Activated T-cell treated with anti-CD3 and anti-CD28 coated beads, Interleukin-2, amount 50 U/mL, for 48 hours (primary cell): ENCODE measurements at regions not wholly inside any gene's neighbourhood (a gene's known extent, or its start where the extent isn't known, plus 50 kb on each side); places are given as distances from the start of the nearest gene placed in this dataset.
"Not testable (repeated sequence)": the region's sequence is repeated elsewhere in the genome, so short reads cannot be mapped to it uniquely, and the experiment has no call there.

Experiments
- DNase-seq, 2 experiments: peaks; one replicate each; pipeline ENCODE4 v3.0.0-alpha.2; 2020

GRCh38 chr14:28820677-28821076 lies 54.1 kb downstream of the FOXG1 start:
- no peak for DNase-seq

DNA sequence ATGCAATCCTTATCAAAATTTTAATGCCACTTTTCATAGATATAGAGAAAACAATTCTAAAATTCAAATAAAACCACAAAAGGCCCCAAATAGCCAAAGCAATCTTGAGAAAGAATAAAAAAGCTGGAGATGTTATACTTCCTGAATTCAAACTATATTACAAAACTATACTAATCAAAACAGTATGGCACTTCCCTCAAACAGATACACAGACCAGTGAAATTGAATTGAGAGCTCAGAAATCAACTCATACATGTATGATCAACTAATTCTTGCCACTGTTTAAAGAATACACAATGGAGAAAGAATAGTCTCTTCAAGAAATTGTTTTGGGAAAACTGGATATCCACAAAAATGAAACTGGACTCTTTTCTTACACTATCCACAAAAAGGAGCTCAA lies 55.4 kb downstream of the FOXG1 start:
- no peak for DNase-seq

DNA sequence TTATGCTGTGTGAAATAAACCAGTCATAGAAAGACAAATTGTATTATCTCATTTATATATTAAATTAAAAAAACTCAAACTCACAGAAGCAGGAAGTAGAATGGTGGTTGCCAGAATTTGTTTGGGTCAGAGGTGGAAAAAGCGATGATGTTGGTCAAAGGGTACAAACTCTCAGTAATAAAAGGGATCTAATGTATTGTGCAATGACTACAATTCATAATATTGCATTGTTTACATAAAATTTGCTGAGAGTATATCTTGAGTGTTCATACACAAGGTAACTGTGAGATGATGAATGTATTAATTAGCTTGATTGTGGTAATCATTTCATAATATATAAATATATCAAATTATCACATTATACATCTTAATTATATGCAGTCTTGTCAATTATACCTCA lies 56.7 kb downstream of the FOXG1 start:
- no peak for DNase-seq

- no peak for DNase-seq
Observed at GRCh38 chr14:28830115-28830534, 63.5 kb downstream of the FOXG1 start.

GRCh38 chr14:28831126-28831525 lies 64.5 kb downstream of the FOXG1 start:
- DNase-seq: no peak

GRCh38 chr14:28842569-28842968 lies 76.0 kb downstream of the FOXG1 start:
- not testable (repeated sequence) for DNase-seq

GRCh38 chr14:28867571-28867970 lies 101.0 kb downstream of the FOXG1 start:
- no peak for DNase-seq

GRCh38 chr14:28870033-28870564 lies 103.5 kb downstream of the FOXG1 start:
- DNase-seq: no peak

GRCh38 chr14:28875934-28876571 lies 109.5 kb downstream of the FOXG1 start:
- DNase-seq: no peak

DNA sequence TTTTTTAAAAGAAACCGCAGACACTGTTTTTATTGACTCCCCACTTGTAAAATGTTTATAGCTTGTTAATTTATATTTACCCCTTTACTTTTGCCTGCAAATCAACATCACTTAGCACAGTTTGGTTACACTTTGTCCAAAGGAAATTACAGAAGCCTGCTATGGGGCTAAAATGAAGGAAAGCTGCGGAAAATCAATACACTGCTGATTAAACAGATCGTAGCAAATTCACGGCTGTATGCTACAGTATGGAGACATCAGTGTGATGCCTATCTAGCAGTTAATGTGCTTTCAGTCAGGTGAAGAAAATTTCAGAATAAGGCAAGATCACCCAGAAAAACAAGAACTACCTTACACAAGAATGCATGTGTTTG lies 110.0 kb downstream of the FOXG1 start:
- no peak for DNase-seq

DNA sequence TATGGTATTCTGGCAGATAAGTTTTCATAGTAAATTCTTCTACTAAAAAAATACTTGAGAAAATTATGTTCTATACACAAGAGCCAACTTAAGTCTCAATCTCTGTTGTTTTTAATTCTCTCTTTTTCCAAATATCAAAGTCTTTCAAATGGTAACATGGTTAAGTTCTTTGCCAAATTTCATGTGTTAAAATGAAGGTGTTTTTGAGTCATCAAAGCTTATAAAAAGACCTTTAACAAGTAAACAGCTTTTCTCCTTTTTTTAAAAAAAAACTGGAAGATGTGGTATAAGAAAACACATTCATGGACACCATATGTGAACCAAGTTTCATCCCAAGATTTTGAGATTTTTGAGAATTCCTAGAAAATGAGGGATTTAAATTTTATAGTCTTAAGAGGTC lies 111.3 kb downstream of the FOXG1 start:
- no peak for DNase-seq

GRCh38 chr14:28879573-28879996 lies 113.0 kb downstream of the FOXG1 start:
- DNase-seq: no peak

DNA sequence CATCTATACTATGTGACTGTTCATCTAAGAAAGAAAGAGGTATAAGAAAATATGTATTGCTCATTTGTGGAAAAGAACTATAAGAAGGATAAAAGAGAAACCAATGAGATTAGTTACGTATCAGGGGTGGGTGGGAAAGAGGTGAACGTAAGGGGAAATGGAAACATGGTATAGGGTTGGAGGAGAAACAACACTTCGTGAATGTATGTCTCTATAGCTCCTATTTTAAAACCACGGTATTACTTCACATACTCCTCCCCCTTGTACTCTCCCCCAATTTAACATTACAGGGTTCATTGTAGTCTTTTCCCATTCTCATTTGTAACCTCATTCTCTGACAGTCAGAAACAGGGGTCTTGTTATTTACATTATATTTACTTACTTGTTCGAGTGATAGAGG lies 120.4 kb downstream of the FOXG1 start:
- no peak for DNase-seq

- no peak for DNase-seq
Observed at GRCh38 chr14:28895389-28895788, 128.8 kb downstream of the FOXG1 start.

GRCh38 chr14:28896337-28896736 lies 129.8 kb downstream of the FOXG1 start:
- no peak for DNase-seq

DNA sequence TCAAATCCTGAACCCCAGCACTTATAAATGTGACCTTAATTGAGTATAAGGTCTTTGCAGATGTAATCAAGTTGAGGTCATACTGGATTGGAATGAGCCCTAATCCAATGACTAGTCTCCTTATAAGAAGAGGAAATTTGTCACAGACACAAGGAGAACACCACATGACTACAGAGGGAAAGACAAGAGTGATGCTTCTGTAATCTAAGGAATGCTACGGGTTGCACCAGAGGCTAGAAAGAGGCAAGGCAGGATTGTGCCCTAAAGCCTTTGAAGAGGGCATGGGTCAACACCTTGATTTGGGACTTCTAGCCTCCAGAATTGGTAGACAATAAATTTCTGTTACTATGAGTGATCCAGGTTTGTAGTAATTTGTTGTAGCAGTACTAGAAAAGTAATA lies 135.0 kb downstream of the FOXG1 start:
- no peak for DNase-seq

- no peak for DNase-seq
Observed at GRCh38 chr14:28902930-28903329, 136.3 kb downstream of the FOXG1 start.

GRCh38 chr14:28911521-28911920 lies 144.9 kb downstream of the FOXG1 start:
- DNase-seq: no peak

DNA sequence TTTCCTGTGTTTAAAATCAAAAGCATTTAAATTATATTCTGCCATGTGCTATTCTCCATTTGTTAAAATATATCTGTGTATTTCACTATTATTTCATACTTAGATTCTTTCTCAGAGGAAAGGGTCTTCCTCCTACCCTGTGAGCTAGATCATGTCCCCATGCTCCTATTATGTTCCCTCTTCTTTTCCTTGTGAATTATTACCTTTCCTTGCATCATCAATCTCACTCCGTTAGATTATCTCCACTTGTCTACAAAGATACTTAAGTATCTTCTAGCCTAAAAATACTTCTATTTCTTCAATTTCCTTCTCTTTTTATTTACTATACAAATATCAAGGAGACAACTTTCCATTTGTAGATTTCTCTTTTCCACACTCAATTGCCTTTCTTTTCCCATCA lies 146.5 kb downstream of the FOXG1 start:
- DNase-seq: no peak

GRCh38 chr14:28926122-28926521 lies 159.5 kb downstream of the FOXG1 start:
- DNase-seq: no peak

DNA sequence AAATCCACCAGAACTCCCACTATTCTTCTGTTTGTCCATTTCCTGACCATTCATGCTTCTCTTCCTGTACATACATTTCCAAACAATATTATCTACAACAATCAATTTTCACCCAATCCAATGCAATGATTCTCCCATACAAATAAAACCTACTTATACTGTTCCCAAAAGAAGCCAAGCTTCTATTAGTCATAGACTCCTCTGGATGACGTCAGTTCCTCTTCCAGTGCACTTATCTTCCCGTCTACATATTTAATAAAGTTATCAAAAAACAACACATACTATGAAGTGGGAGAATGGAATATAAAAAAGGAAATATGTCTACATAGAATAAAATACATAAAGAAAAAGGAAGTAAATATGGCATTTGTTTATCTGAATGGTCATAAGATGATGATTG lies 165.4 kb downstream of the FOXG1 start:
- no peak for DNase-seq

- no peak for DNase-seq
Observed at GRCh38 chr14:28936601-28937000, 170.0 kb downstream of the FOXG1 start.

DNA sequence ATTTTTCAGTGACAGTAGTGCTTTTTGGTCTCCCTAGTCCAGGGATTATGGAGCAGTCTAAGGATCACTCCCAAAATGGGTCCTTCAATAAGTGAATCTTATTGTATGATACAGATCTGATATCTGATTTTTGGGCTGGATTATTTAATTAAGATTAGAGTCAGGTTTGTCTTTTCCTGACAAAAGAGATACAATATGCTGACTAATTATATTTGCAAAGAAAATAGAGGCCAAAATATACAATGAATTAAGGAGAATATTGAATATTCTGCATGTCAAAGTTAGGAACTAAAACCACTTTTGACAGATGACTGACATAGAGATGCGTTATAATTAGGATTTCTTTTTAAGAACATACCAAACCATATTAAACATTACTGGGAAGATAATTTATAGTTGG lies 175.2 kb downstream of the FOXG1 start:
- no peak for DNase-seq

GRCh38 chr14:28944605-28945004 lies 178.0 kb downstream of the FOXG1 start:
- DNase-seq: no peak

GRCh38 chr14:28946267-28946666 lies 179.7 kb downstream of the FOXG1 start:
- no peak for DNase-seq
